NCI-H1105 treated with DMSO at 0.1 percent for 48 hours (cell line): ENCODE measurements at regions not wholly inside any gene's neighbourhood (a gene's known extent, or its start where the extent isn't known, plus 50 kb on each side); places are given as distances from the start of the nearest gene placed in this dataset.

ENCODE experiments used
- DNase-seq: peaks from one replicate; lab custom pipeline; 2025; lab: John Stamatoyannopoulos, UW

DNA sequence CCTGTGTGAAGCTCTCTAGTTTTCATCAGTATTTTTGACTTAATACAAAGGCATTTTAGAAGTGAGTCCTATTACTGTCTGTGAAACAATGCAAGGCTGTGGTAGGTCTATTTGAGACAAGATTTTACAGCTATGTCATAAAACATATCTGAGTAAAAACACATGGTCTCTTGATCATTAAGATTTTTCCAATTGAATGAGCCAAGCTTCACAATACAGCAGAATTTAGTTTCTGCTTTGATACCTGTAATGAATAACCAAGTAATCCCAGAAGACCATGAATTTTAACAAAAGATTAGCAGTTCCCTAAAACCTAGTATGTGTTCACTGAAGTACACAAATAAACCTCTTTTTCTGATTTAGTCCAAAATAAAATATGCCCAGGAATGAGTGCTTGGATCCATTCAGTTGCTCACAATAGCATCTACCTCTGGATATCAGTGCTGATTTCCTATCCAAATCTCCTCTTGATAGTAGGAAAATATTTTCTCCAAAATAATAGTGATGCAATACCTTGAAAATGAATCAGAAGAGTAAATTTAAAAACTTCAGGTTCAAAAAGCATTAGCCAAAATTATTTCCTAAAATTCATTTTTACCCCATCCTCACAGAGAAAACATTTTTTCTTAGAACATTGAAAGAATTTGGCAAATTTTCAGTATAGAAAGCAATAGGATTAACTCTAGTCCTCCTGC is 533.5 kb upstream of the SGCG start:
- no peak for DNase-seq

DNA sequence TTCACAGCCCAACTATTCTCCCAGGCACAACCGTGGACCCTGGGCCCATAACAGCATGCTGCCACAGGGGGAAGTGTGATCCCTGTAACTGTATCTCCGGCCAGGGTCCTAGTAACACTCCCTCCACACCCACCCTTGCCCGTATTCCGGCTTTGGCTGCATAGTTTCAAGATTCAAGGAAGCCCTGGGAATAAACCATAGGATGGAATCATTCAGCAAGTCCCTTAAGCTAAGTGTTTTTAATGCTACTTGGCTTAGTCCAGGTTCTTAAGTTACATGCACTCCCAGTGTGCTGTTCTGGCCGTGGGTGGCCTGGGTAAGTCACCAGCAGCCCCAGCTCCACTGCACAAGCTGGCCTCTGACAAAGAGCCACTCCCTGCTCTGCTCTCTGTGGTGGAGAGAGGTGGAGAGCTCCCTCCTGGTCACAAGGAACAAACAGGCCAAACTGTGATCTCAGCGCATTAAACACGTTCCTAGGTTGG is 532.4 kb upstream of the SGCG start:
- DNase-seq: no peak

DNA sequence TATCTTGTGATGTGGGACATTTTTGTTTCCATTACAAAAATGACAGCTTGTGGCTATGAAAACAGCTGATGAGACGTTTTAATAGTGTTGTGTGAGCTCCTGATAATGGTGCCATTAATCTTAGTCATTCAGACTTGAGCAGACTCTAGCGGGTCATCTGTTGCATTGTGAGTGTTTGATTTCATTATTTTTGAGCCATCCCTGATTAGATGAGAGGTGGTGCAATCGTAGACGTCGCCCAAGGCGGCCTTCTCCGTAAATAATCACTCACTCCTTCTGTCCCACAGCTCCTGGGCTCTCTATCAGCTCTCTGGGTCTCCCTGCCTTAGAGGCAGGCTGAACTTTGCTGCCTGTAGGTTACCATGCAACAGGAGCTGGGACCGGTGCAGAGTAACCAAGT is 528.0 kb upstream of the SGCG start:
- DNase-seq: no peak

DNA sequence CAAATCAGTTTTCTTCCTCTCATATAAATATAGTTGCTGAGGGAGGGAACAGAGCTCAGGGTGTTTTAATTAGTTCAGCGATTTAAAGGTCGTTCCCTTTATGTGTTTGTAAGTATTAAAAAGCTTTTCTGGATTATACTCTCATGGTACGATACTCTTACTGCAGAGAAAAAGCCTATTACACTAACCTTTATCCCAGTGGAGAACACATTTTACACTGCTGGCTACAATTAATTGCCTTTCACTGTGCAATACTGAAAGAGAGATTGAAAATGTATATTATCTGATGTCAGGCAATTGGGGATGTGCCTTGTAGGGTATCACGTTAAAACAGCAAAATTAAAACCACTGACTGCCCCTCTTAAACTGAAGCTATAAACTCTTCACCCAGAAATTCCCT is 526.9 kb upstream of the SGCG start:
- no peak for DNase-seq

DNA sequence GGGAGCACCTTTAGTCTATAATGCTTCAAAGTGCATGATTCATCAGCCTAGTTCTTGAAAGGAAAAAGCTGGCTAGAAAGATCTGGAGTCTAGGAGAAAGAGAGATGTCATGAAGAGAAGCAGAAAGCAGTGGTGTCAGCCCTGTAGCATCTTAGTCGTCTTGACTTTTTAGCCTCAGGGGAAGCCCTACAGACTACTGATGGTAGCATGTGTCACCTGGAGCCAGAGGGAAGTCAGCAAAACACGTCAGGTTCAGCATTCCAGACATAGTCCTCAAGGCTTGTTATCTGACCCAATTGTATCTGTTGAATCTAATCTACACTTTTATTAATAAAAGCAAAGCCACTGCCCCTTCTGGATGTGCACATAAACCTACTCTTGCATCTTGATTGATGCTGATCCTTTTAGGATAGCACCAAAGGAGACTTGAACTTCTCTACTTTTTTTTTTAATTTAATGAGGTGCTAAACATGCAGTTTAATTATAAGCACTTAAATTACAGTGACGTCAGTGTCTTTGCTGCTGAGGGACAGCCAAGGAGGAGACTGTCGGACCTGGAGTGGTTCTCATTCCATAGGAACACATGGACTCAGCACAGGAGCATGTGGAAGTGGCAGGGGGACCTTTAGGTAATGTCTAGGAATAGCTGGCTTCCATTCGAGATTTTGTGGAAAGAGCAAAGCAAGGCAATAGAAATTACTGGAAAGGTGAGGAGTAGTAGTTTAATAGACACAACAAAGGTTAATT is 525.5 kb upstream of the SGCG start:
- DNase-seq: no peak

DNA sequence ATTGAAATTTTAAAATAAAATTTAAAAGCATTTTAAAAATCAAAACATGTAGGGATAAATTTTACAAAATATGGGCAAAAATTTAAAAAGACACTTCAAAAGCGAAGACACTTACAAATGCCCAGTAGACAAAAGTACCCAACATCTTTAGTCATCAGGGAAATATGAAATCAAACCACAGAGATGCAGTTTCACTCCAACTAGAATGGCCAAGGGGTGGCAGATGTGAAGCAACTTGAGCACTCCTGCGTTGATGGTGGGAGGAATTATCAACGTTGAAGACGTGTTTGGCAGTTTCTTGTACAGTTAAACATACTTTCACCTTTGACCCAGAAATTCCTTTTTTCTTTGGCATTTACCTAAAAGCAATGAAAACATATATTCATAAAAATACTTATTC is 518.0 kb upstream of the SGCG start:
- no peak for DNase-seq

DNA sequence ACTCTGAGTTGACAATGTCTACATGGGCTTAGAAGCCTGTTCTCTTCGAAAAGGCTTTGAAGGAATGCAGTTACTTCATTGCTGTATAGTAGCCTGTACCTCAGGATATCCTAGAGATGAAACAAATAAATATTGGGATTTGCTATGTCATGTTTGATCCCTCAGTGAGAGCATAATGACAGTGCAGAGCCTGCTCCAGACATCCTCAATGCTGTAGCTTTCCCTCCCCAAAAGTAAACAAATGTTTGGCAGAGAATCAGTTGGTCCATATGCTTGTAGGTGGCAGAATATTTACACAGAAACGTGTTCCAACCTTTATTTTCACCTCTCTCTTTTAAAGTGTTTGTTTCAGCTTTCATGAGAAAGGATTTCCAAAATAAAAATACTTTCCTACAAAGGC is 515.3 kb upstream of the SGCG start:
- DNase-seq: peak; percentile 73

DNA sequence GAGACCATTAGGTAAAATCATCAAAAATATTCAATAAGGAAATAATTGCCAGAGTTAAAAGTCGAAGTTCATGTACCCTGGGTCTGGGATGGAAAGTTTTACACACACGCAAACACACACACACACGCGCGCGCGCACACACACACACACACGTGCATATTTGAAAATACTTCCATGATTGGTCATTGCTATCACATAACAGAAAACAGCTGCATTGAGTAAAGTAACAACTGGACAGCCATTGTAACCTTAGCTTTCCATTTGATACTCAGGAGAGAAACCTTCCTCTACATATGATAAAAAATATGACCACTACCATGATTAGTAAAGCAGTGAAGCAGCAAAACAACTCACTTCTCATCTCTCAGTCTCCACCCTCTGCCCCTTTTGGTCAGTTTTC is 490.0 kb upstream of the SGCG start:
- no peak for DNase-seq

DNA sequence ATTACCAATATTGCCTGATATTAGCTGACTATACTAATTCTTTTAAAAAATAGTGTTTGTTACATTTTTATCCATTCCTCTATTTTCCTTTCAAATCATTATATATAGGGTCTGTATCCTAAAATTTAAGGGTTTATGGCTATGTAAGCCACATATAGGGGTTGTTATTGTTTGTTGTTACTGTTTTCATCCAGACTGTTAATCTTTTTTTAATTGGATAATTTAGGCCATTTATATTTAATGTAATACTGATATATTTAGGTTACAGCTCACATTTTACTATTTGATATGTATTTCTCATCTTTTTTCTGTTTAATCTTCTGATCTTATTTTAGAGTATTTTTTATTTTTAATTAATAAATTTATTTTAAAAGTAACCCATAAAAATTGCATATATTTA is 487.1 kb upstream of the SGCG start:
- no peak for DNase-seq

DNA sequence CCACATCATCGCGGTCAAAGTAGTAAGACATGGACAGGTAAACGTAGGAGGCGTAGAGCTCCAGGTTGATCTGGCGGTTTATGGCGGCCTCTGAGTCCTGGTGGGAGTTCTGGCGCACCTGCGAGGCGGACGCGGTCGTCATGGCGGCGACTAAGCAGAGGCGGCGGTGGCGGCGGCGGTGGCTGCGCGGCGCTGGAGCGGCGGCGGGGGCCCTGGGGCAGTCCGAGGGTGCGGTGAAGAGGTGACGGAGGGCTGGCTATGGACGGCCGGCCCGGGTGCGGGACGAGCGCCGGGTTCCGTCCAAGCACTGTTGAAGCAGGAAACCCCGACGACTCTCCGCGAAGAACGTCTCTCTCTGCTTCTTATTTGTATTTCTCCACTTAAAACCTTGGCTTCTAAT is 484.3 kb upstream of the SGCG start:
- DNase-seq: no peak

DNA sequence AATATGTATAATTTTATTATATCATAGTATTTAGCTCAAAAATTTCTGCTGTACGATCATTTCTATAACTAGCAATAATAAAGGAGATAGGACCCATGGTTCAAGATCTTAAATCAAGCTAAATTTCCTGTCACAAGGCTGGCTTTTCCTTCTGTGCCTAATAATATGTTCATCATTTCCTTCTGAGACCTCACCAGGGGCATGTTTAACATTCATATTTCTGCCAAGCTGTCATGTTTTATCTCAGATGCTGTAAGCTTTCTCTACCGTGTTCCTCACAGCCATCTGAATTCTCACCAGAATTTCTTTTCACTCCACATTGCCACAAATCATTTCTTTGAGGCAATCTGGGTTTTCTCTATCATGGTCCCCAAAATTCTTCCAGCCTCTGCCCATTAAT is 482.3 kb upstream of the SGCG start:
- DNase-seq: no peak

DNA sequence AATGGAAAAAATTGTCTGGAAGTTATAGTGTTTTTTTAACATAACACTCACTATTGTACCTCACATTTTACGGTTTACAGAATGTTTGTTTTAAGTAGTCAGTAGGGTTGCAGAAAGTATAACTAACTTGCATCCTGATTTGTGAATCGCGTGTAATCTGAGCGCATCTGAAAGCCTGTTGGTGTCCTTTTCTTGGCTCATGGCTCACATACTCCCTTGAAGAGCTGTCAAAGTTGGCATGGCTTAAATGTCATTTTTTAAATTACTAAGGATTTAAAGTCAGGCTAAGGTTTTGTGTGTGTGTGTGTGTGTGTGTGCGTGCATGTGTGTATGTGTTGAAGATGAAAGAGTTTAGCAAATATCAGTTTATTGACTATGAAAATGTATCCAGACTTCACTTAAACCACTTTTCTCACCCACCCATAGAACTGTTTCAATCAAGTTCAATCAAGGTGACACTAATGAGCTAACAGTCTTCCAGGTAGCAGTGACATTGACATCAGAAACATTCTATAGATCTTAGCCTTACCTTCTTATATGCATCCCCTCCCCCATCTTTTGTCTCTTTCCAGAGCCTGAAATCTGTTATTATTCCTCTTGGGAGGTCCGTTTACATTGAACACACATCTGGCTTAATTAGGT is 480.4 kb upstream of the SGCG start:
- DNase-seq: peak; percentile 60

DNA sequence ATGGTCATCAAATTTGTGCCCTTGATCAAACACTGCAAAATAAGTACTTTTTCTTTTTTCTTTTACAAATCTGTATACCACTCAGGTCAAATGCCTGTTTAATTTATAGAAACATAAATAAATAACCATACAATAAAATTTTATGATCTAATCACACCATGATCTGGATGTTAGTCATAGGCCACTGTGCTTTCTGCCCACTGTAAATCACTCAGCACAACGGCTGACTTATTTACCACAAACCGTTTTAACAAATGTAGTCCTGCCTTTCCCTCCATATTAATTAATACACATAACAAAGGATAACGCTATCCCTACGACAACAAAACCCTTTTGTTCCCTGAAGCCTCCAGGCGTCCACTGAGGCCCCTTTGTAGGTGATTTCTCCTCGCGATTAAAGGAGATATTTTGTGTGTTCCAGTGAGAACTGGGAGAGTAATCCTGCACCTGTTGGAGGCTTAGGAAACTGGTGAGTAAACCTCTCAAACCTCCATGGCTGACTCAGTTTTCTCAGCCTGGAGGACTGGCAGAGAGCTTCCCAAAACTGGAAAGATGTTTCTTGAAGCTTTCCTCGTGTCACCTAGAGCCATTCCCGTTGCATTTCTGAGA is 477.1 kb upstream of the SGCG start:
- no peak for DNase-seq

DNA sequence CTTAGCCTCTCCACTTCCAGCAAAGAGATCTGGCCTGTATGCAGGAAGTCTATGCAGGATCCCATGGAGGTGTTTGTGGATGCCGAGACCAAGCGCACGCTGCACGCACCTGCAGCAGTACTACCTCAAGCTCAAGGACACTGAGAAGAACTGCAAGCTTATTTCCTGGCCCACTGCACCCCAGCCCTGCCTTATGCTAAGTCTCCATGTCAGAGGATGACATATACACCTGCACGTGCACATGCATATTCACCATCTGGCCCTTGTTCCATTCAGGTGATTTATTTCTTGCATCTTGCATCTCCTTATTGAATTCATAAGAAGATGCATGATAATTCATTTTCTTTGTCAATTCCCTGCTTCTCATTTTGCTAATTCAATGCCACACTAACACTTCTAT is 472.8 kb upstream of the SGCG start:
- DNase-seq: no peak

DNA sequence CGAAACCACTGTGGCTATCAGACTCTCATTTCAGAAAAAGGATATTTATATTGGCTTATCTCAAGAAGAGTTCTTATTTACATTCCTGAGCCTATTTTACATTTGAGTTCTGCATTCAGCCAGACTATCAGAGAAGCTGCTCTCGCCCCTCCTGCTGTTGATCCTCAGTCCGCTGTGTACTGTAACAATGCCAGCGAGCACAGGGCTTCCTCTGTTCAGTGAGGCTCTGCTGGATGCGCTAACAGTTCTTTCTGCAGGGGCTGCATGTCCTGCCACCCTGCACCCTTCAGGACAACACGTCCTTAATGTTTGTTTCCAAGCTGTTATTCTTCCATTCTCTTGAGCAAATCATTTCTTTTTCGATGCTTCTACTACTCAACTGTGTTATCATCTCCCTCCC is 463.7 kb upstream of the SGCG start:
- DNase-seq: no peak

DNA sequence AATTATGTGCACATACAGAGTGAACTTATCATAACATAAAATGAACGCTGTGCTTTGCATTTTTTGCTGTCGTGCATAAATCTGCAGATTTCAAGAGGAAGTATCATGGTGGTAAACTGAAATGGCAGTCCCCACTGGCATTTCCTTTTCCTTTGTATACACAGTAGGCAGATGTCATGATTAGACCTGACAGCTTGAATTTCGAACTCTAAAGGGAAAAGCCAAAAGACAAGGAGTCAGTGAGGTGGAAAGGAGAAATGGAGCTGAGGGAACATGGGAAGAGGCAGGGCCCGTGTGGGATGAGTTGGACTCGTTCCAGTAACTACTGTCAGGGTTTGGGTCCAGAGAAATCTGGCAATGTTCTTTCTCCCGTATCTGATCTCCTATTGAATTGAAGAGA is 454.1 kb upstream of the SGCG start:
- DNase-seq: no peak

DNA sequence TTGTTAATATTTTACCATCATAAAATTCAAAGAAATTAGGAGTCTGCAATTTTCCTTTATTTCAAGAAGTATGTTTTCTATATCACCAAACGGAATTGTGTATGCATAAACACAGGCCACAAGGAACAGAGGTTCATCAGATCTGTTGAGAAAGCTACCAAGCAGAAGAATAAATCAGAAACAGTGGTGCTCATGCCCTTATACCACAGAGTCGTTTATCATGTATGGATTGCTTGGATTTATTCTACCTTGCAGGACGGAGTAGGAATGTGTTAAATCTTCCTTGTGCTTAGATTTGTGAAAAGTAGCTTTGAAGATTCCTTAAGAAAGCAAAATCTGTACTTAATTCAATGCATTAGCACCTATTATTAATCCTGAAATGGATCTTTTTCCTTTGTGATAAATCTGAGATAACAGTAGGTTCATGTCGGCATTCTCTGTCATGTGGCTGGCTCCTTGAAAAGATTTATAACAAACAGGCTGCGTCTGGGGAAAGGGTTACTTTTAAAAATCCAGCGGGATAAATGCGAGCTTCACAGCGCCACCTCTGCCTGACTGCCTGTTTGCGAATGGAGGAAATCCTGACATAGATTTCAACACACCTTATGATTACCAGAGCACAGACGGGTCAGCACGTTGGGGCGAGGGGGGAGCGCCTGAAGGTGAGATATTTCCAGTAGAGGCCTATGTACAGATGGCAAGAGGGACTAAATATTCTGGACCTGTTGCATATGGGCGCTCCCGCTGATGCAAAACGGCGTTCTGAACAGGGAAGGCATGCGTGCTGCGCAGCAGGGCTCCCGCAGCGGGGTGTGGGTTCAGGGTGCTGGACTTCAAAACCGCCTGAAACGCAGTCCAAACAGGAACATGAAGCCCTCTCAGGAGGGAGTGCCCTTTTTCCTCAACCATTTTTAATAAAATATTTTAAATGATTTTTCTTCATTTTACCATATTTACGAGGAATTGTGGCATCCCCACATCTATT is 445.5 kb upstream of the SGCG start:
- DNase-seq: no peak

DNA sequence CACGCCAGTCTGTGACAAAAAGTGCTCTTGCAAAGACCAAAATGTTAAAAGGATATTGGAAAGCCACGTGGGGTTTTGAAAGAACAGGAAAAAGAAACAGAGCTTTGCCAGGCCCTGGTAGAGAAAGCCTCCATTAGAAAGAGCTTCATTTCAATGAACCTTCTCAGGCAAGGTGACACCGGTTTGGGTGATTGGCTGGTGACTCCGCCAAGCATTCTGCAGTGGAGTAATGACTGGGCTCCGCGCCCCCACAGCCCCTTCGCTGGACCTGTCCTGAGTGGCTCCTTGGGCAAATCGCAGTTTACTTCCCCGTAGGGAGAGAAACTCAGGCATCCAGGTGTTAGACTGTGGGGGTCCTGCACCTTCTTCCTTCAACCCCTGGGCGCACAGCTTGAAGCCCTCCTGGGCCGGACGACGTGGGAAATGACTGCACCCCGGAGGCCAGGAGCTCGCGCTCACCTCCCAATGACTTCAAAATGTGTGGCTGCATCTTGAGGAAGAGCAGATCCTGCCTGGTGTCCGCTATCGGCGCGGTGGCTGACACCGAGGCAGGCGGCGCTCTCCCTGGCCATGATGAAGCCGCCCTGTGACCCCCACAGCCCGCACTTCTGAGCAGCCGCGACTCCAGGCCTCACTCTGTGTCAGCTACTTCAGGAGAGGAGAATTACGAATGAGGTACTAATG is 444.6 kb upstream of the SGCG start:
- DNase-seq: no peak

DNA sequence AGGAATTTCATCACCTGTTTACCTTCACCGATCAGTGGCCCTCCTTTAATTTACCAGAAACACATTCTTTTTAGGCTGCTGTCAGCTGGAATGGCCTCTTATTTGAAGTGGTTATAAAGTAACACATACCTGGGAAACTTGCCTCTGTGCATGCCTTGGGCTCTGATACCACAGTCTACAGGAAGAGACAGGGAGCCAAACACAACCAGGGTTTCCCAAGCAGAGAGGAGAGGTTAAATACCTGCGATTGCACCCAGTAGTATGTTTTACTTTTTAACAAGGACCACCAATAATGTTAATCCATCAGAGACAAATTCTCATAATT is 444.0 kb upstream of the SGCG start:
- no peak for DNase-seq

DNA sequence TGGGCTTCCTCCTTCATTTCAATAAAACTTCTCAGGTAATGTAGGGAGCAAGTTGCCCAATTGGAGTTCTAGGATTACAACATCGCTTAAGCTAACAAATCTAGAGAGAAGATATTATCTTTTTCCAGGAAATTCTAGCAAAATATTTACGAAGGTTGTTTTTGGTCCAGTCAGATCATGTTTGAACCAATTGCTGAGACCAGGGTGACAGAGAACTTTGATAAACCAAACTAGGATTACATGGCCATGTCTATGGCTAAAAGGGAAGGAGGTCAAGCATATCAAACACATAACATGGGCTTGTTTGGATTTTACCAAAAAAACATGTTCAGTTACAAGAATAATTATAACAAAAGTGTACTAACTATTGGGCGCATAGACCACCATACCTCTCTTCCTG is 442.4 kb upstream of the SGCG start:
- no peak for DNase-seq

DNA sequence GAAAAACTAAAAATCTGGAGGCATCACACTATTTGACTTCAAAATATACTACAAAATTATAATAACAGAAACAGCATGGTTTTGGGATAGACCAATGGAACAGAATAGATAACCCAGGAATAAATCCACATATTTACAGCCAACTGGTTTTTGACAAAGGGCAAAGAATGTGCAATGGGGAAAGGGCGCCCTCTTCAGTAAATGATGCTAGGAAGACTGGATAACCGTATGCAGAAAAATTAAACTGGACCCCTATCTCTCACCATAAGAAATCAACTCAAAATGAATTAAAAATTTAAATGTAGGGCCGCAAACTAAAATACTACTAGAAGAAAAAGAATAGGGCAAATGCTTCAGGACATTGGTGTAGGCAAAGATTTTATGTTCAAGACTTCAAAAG is 440.5 kb upstream of the SGCG start:
- peak; percentile 5 for DNase-seq
